ENCODE measurements at regions not wholly inside any gene's neighbourhood (a gene's known extent, or its start where the extent isn't known, plus 50 kb on each side); places are given as distances from the start of the nearest gene placed in this dataset.
"Not testable (repeated sequence)": the region's sequence is repeated elsewhere in the genome, so short reads cannot be mapped to it uniquely, and the experiment has no call there.

- DNase-seq (ENCODE audit: low spot score): no peak
Measured at GRCh38 chr14:55898938-55899337, 219.3 kb upstream of the PELI2 start.

GRCh38 chr14:55899531-55899930, 218.7 kb upstream of the PELI2 start:
- no peak for DNase-seq (ENCODE audit: low spot score)

GRCh38 chr14:55900749-55901148, 217.5 kb upstream of the PELI2 start:
- no peak for DNase-seq (ENCODE audit: low spot score)

GRCh38 chr14:55901291-55901690, 216.9 kb upstream of the PELI2 start:
- DNase-seq (ENCODE audit: low spot score): no peak

GRCh38 chr14:55902241-55902640, 216.0 kb upstream of the PELI2 start:
- DNase-seq (ENCODE audit: low spot score): no peak

GRCh38 chr14:55904086-55904485, 214.1 kb upstream of the PELI2 start:
- no peak for DNase-seq (ENCODE audit: low spot score)

- no peak for DNase-seq (ENCODE audit: low spot score)
Measured at GRCh38 chr14:55908106-55908505, 210.1 kb upstream of the PELI2 start.

- no peak for DNase-seq (ENCODE audit: low spot score)
Measured at GRCh38 chr14:55909879-55910278, 208.3 kb upstream of the PELI2 start.

- no peak for DNase-seq (ENCODE audit: low spot score)
Measured at GRCh38 chr14:55910601-55911243, 207.5 kb upstream of the PELI2 start.

GRCh38 chr14:55911776-55912175, 206.4 kb upstream of the PELI2 start:
- DNase-seq (ENCODE audit: low spot score): no peak

- no peak for DNase-seq (ENCODE audit: low spot score)
Measured at GRCh38 chr14:55912344-55912743, 205.9 kb upstream of the PELI2 start.

GRCh38 chr14:55913324-55914025, 204.7 kb upstream of the PELI2 start:
- DNase-seq (ENCODE audit: low spot score): no peak

GRCh38 chr14:55914771-55915170, 203.4 kb upstream of the PELI2 start:
- DNase-seq (ENCODE audit: low spot score): no peak

GRCh38 chr14:55915456-55915855, 202.8 kb upstream of the PELI2 start:
- DNase-seq (ENCODE audit: low spot score): no peak

GRCh38 chr14:55919800-55920199, 198.4 kb upstream of the PELI2 start:
- not testable (repeated sequence) for DNase-seq (ENCODE audit: low spot score)

- DNase-seq (ENCODE audit: low spot score): no peak
Measured at GRCh38 chr14:55921511-55921910, 196.7 kb upstream of the PELI2 start.

GRCh38 chr14:55926007-55926406, 192.2 kb upstream of the PELI2 start:
- DNase-seq (ENCODE audit: low spot score): no peak

GRCh38 chr14:55927028-55927427, 191.2 kb upstream of the PELI2 start:
- DNase-seq (ENCODE audit: low spot score): no peak

- DNase-seq (ENCODE audit: low spot score): no peak
Measured at GRCh38 chr14:55928276-55928675, 189.9 kb upstream of the PELI2 start.

- no peak for DNase-seq (ENCODE audit: low spot score)
Measured at GRCh38 chr14:55929136-55929535, 189.1 kb upstream of the PELI2 start.

- no peak for DNase-seq (ENCODE audit: low spot score)
Measured at GRCh38 chr14:55930016-55930784, 188.0 kb upstream of the PELI2 start.

GRCh38 chr14:55936691-55937090, 181.5 kb upstream of the PELI2 start:
- no peak for DNase-seq (ENCODE audit: low spot score)

- peak; percentile 84 for DNase-seq (ENCODE audit: low spot score)
Measured at GRCh38 chr14:55938249-55938791, 179.9 kb upstream of the PELI2 start.
